Transverse colon (tissue), 4 donors: ENCODE measurements at regions not wholly inside any gene's neighbourhood (a gene's known extent, or its start where the extent isn't known, plus 50 kb on each side); places are given as distances from the start of the nearest gene placed in this dataset.

Source experiments
- DNase-seq: peaks from one replicate; pipeline ENCODE4 v3.0.0-alpha.2; 2019
- H3K27ac ChIP-seq, 4 donors: fragments of 200-600 bp; sonication (generic); 2 replicates each; pipeline ENCODE4 v1.5.1; 2016 to 2018; ENCODE audit warnings: inconsistent platforms in 4 of 4
- H3K27me3 ChIP-seq: fragments of 200-600 bp; sonication (generic); 2 replicates; pipeline ENCODE4 v1.5.1; 2017; ENCODE audit warnings: inconsistent platforms
- H3K36me3 ChIP-seq, 4 donors: fragments of 200-600 bp; sonication (generic); 2 replicates each; pipeline ENCODE4 v1.5.1; 2017 to 2019; ENCODE audit warnings: inconsistent platforms in 4 of 4
- H3K4me1 ChIP-seq, 4 donors: fragments of 200-600 bp; sonication (generic); 2 replicates each; pipeline ENCODE4 v1.5.1; 2017 to 2020; ENCODE audit warnings: inconsistent platforms in 4 of 4
- H3K4me3 ChIP-seq, 4 donors: fragments of 200-600 bp; sonication (generic); 1 replicate in 1 of 4; 2 replicates in 3 of 4; pipeline versions ENCODE4 v1.5.1 to v1.6.1; 2017 to 2019; ENCODE audit warnings: inconsistent platforms in 4 of 4
- H3K9me3 ChIP-seq, 2 donors: fragments of 200-600 bp; sonication (generic); 2 replicates each; pipeline ENCODE4 v1.5.1; 2017 to 2019; ENCODE audit warnings: inconsistent platforms in 2 of 2
- CTCF ChIP-seq, 5 experiments: fragments of 200-600 bp in 3 of 5; fragments of 450-650 bp in 2 of 5; sonication (generic) in 3 of 5; IDR thresholded peaks; 1 replicate in 2 of 5; 2 replicates in 3 of 5; pipeline ENCODE4 v1.5.1; 2016 to 2017; ENCODE audit warnings: antibody characterized with exemption in 5 of 5, inconsistent platforms in 3 of 5, mild to moderate bottlenecking in 2 of 5, moderate library complexity in 1 of 5
- EP300 ChIP-seq: sonication (generic); formaldehyde crosslinking; IDR thresholded peaks from one replicate; pipeline ENCODE4 v1.6.1; 2017; ENCODE audit warnings: antibody characterized with exemption, low read depth
- POLR2A ChIP-seq: fragments of 450-650 bp; IDR thresholded peaks from one replicate; pipeline ENCODE4 v1.6.1; 2016; ENCODE audit warnings: antibody characterized with exemption, mild to moderate bottlenecking, moderate library complexity
- POLR2AphosphoS5 ChIP-seq, 3 donors: sonication (generic); formaldehyde crosslinking; IDR thresholded peaks; one replicate each; pipeline ENCODE4 v1.6.1; 2016; ENCODE audit warnings: antibody characterized with exemption in 3 of 3
- WGBS, 2 donors: methylation state at CpG; one replicate each; pipeline ENCODE4 v1.1.5; 2018; ENCODE audit warnings: low coverage in 1 of 2; 5-methylcytosine and 5-hydroxymethylcytosine counted together
- in situ Hi-C, 4 donors: fragments of 200-750 bp; cut with MboI; loops; one replicate each; pipeline versions ENCODE4 v1.15.0 to v1.15.1; 2017; ENCODE audit warnings: low sequenced_read_pairs in 3 of 4, low pct_ligation_motif_present in 1 of 4, low pct_unique_long_range_greater_than_20kb in 1 of 4
- intact Hi-C: fragments of 100-400 bp; cut with DNase I; formaldehyde crosslinking; loops from one replicate; pipeline ENCODE4 v1.15.1; 2023; ENCODE audit warnings: low total_unique reads

- in situ Hi-C loops (no loop called here), intact Hi-C loops (no loop called here)
- no peaks in the 10 kb centered on the region for H3K36me3 ChIP-seq
- H3K4me3 ChIP-seq = no peak overlapping the region
- H3K9me3 ChIP-seq = no peaks in the 10 kb centered on the region
- TF ChIP-seq POLR2AphosphoS5 (IDR thresholded peaks at IDR 0.05) = no peak
- TF ChIP-seq POLR2A = no peak
- TF ChIP-seq CTCF (IDR thresholded peaks at IDR 0.05) = no peak
- TF ChIP-seq EP300 = no peak
- H3K27me3 ChIP-seq = no peaks in the 10 kb centered on the region
- no peak overlapping the region for H3K27ac ChIP-seq
- whole genome bisulfite sequencing, 2 donors = 58 to 100% methylated on average over 1 to 3 of the region's 3 CpGs
- DNase-seq = no peak
- H3K4me1 ChIP-seq = no peaks in the 10 kb centered on the region
Observed at GRCh38 chr20:55928266-55928665, 77.1 kb downstream of the CBLN4 start.

GRCh38 chr20:55919956-55920355 is 85.4 kb downstream of the CBLN4 start:
- in situ Hi-C loops = no loop called here
- Histone ChIP-seq H3K36me3 (no peaks in the 10 kb centered on the region), H3K9me3 (no peaks in the 10 kb centered on the region), H3K27ac (no peak overlapping the region), H3K27me3 (no peaks in the 10 kb centered on the region), H3K4me3 (no peak overlapping the region), H3K4me1 (no peaks in the 10 kb centered on the region)
- TF ChIP-seq POLR2A (no peak), CTCF (IDR thresholded peaks at IDR 0.05) (no peak), POLR2AphosphoS5 (IDR thresholded peaks at IDR 0.05) (no peak), EP300 (no peak)
- intact Hi-C loops = no loop called here
- no peak for DNase-seq

DNA sequence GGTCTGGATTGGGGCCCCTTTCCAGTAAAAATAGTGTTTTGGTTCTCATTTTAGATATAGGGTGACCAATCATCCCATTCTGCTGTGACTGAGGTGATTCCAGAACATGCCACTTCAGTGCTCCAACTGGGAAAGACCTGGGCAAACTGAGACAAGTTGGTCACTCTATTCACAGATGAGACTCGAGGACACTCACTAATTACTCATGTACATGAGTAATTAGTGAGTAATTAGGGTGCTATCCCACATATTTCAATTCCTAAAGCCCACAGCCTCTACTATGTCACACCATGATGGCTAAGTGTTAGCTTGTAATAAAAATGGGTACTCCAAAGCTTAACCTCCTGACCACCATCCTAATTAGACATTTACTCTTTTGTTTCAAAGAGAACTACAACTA is 86.0 kb downstream of the CBLN4 start:
- intact Hi-C loops (no loop called here), in situ Hi-C loops (no loop called here)
- no peak for DNase-seq
- Histone ChIP-seq H3K27ac (no peak overlapping the region), H3K36me3 (no peaks in the 10 kb centered on the region), H3K4me3 (no peak overlapping the region), H3K4me1 (no peaks in the 10 kb centered on the region), H3K27me3 (no peaks in the 10 kb centered on the region), H3K9me3 (no peaks in the 10 kb centered on the region)
- TF ChIP-seq EP300 (no peak), POLR2AphosphoS5 (IDR thresholded peaks at IDR 0.05) (no peak), POLR2A (no peak), CTCF (IDR thresholded peaks at IDR 0.05) (no peak)
- WGBS, 2 donors = 43% methylated on average over 1 of the region's 1 CpG

GRCh38 chr20:55918471-55918870 is 86.8 kb downstream of the CBLN4 start:
- Histone ChIP-seq H3K9me3 (no peaks in the 10 kb centered on the region), H3K4me3 (no peak overlapping the region), H3K27ac (no peak overlapping the region), H3K36me3 (no peaks in the 10 kb centered on the region), H3K4me1 (no peaks in the 10 kb centered on the region), H3K27me3 (no peaks in the 10 kb centered on the region)
- no peak for TF ChIP-seq POLR2AphosphoS5 (IDR thresholded peaks at IDR 0.05)
- no peak for TF ChIP-seq POLR2A
- TF ChIP-seq EP300 = no peak
- no peak for TF ChIP-seq CTCF (IDR thresholded peaks at IDR 0.05)
- WGBS, 2 donors = 69 to 80% methylated on average over 2 of the region's 2 CpGs
- in situ Hi-C loops (no loop called here), intact Hi-C loops (no loop called here)
- DNase-seq = no peak
